GM23338 (cell line): ENCODE measurements at regions not wholly inside any gene's neighbourhood (a gene's known extent, or its start where the extent isn't known, plus 50 kb on each side); places are given as distances from the start of the nearest gene placed in this dataset.

Experiments used
- ATAC-seq: fragments of 200-7000 bp; cut with Tn5 transposase; 3 replicates; pipeline ENCODE4 v1.9.1; 2020
- DNase-seq: peaks from one replicate; pipeline ENCODE4 v3.0.0-alpha.2; 2015; ENCODE audit warnings: low spot score
- H2AFZ ChIP-seq: fragments of 200-600 bp; sonication (generic); 2 replicates; pipeline ENCODE4 v1.8.0; 2016; ENCODE audit warnings: antibody characterized with exemption, mild to moderate bottlenecking, moderate library complexity
- H3F3A ChIP-seq: fragments of 200-600 bp; sonication (generic); replicated peaks from 2 replicates; pipeline ENCODE4 v1.8.0; 2017; ENCODE audit warnings: antibody characterized with exemption, mixed run types, low read depth
- H3K27ac ChIP-seq: fragments of 200-600 bp; sonication (generic); 2 replicates; pipeline ENCODE4 v1.6.1; 2016; ENCODE audit warnings: low read depth
- H3K27me3 ChIP-seq: fragments of 200-600 bp; sonication (generic); 2 replicates; pipeline ENCODE4 v1.8.0; 2016; ENCODE audit warnings: mild to moderate bottlenecking, mixed run types, moderate library complexity; ENCODE audit not compliant: insufficient read depth
- H3K36me3 ChIP-seq: fragments of 200-600 bp; sonication (generic); 2 replicates; pipeline ENCODE4 v1.8.0; 2016; ENCODE audit warnings: mild to moderate bottlenecking; ENCODE audit not compliant: insufficient read depth
- H3K4me1 ChIP-seq: fragments of 200-600 bp; sonication (generic); 2 replicates; pipeline ENCODE4 v1.8.0; 2016; ENCODE audit warnings: mild to moderate bottlenecking, moderate library complexity; ENCODE audit not compliant: insufficient read depth
- H3K4me2 ChIP-seq: fragments of 200-600 bp; sonication (generic); 2 replicates; pipeline ENCODE4 v1.7.1; 2017; ENCODE audit warnings: mixed run types
- H3K4me3 ChIP-seq: fragments of 200-600 bp; sonication (generic); 2 replicates; pipeline ENCODE4 v1.6.1; 2016; ENCODE audit warnings: mixed run types
- H3K79me2 ChIP-seq: fragments of 200-600 bp; sonication (generic); replicated peaks from 2 replicates; pipeline ENCODE4 v1.8.0; 2017; ENCODE audit warnings: mild to moderate bottlenecking; ENCODE audit not compliant: insufficient read depth
- H3K9me2 ChIP-seq: fragments of 200-600 bp; sonication (generic); 2 replicates; pipeline ENCODE4 v1.8.0; 2017; ENCODE audit not compliant: insufficient read depth
- H4K20me1 ChIP-seq: fragments of 200-600 bp; sonication (generic); replicated peaks from 2 replicates; pipeline ENCODE4 v1.8.0; 2017; ENCODE audit warnings: mild to moderate bottlenecking; ENCODE audit not compliant: insufficient read depth
- H3K27ac Mint-ChIP-seq: 2 replicates; pipeline ENCODE4 v1.8.0; 2020; ENCODE audit warnings: inconsistent platforms, mild to moderate bottlenecking, moderate library complexity, mixed read lengths
- H3K27me3 Mint-ChIP-seq: 3 replicates; pipeline ENCODE4 v1.8.0; 2022; ENCODE audit warnings: low read depth, mild to moderate bottlenecking, moderate library complexity, mixed read lengths, inconsistent platforms; ENCODE audit not compliant: insufficient read depth, poor library complexity
- H3K36me3 Mint-ChIP-seq: 3 replicates; pipeline ENCODE4 v1.8.0; 2021; ENCODE audit warnings: low read depth, mild to moderate bottlenecking, inconsistent platforms, moderate library complexity, mixed read lengths
- H3K4me1 Mint-ChIP-seq: 3 replicates; pipeline ENCODE4 v1.8.0; 2020; ENCODE audit warnings: mild to moderate bottlenecking, inconsistent platforms, mixed read lengths
- H3K4me3 Mint-ChIP-seq: 3 replicates; pipeline ENCODE4 v1.8.0; 2021; ENCODE audit warnings: moderate library complexity, mild to moderate bottlenecking, inconsistent platforms, mixed read lengths
- H3K9me3 Mint-ChIP-seq: 3 replicates; pipeline ENCODE4 v1.8.0; 2020; ENCODE audit warnings: moderate library complexity, mild to moderate bottlenecking, inconsistent platforms, mixed read lengths
- EZH2 ChIP-seq: fragments of 200-600 bp; sonication (generic); IDR thresholded peaks from one replicate; pipeline ENCODE4 v1.8.0; 2017; ENCODE audit warnings: antibody characterized with exemption, mild to moderate bottlenecking, low read depth; ENCODE audit not compliant: unreplicated experiment
- JUNB ChIP-seq: IDR thresholded peaks from one replicate; pipeline ENCODE4 v1.6.1; 2016; ENCODE audit warnings: antibody characterized with exemption; ENCODE audit not compliant: unreplicated experiment
- NANOG ChIP-seq: IDR thresholded peaks from 2 replicates; pipeline ENCODE4 v1.6.1; 2016; ENCODE audit warnings: antibody characterized with exemption, borderline replicate concordance
- POLR2AphosphoS5 ChIP-seq: IDR thresholded peaks from 2 replicates; pipeline ENCODE4 v1.6.1; 2016; ENCODE audit warnings: antibody characterized with exemption, low read depth
- REST ChIP-seq: IDR thresholded peaks from one replicate; pipeline ENCODE4 v1.6.1; 2018; ENCODE audit warnings: antibody characterized with exemption; ENCODE audit not compliant: unreplicated experiment
- STAT1 ChIP-seq: IDR thresholded peaks from one replicate; pipeline ENCODE4 v1.6.1; 2016; ENCODE audit warnings: antibody characterized with exemption; ENCODE audit not compliant: unreplicated experiment
- ZNF114 ChIP-seq: fragments of 250-450 bp; sonication (Bioruptor Pico); IDR thresholded peaks from 2 replicates; pipeline ENCODE4 v1.5.0; 2020; ENCODE audit warnings: mild to moderate bottlenecking, moderate library complexity
- ZNF331 ChIP-seq: fragments of 250-450 bp; sonication (Bioruptor Pico); IDR thresholded peaks from 2 replicates; pipeline ENCODE4 v1.5.0; 2020; ENCODE audit warnings: low read depth, mild to moderate bottlenecking, moderate library complexity
- ZNF462 ChIP-seq: fragments of 250-450 bp; sonication (Bioruptor Pico); IDR thresholded peaks from 2 replicates; pipeline ENCODE4 v1.5.0; 2020; ENCODE audit warnings: mild to moderate bottlenecking, moderate library complexity

GRCh38 chr4:45638641-45639040, 485.2 kb downstream of the GABRG1 start:
- Histone ChIP-seq H2AFZ (no peak overlapping the region), H3K27ac (no peak overlapping the region), H3F3A (no peaks in the 10 kb centered on the region), H3K27me3 (no peaks in the 10 kb centered on the region), H3K4me1 (no peaks in the 10 kb centered on the region), H4K20me1 (no peaks in the 10 kb centered on the region), H3K36me3 (no peaks in the 10 kb centered on the region), H3K4me2 (no peak overlapping the region), H3K9me2 (no peaks in the 10 kb centered on the region), H3K79me2 (no peaks in the 10 kb centered on the region), H3K4me3 (no peak overlapping the region)
- no peak overlapping the region for H3K4me3 Mint-ChIP-seq
- H3K27me3 Mint-ChIP-seq: no peaks in the 10 kb centered on the region
- ATAC-seq: no peak
- H3K27ac Mint-ChIP-seq: no peak overlapping the region
- peaks cover 68% of the 10 kb centered on the region for H3K9me3 Mint-ChIP-seq
- DNase-seq: no peak
- H3K4me1 Mint-ChIP-seq: no peaks in the 10 kb centered on the region
- peaks cover 6% of the 10 kb centered on the region; the same call in 2 of the 3 replicates for H3K36me3 Mint-ChIP-seq
- no peak for TF ChIP-seq REST
- no peak for TF ChIP-seq EZH2
- no peak for TF ChIP-seq STAT1
- no peak for TF ChIP-seq ZNF462 (CRISPR knock-in tag)
- no peak for TF ChIP-seq POLR2AphosphoS5
- no peak for TF ChIP-seq ZNF114 (CRISPR knock-in tag)
- TF ChIP-seq ZNF331 (CRISPR knock-in tag): no peak
- TF ChIP-seq NANOG: no peak
- no peak for TF ChIP-seq JUNB
